K562 (cell line): ENCODE measurements at regions not wholly inside any gene's neighbourhood (a gene's known extent, or its start where the extent isn't known, plus 50 kb on each side); places are given as distances from the start of the nearest gene placed in this dataset.

Experiments
- ATAC-seq: fragments of 200-7000 bp; cut with Tn5 transposase; 3 replicates; pipeline ENCODE4 v1.9.1; 2020; ENCODE audit warnings: moderate library complexity
- BruUV-seq: library from RNA; stranded (reverse); fragments of 400-500 nt; replicated peaks from 2 replicates; lab custom pipeline; 2021; lab: Mats Ljungman, UMichigan
- CTCF ChIA-PET: fragments of 300-600 bp; formaldehyde crosslinking; extraction: SDS; loops from one replicate; lab custom pipeline; 2021; ENCODE audit warnings: low intra/inter-chr PET ratio; lab: Yijun Ruan, JAX
- POLR2A ChIA-PET: fragments of 300-600, 350-650 bp; sonication (Branson Sonifier 250); formaldehyde crosslinking; extraction: SDS; loops from one replicate; lab custom pipeline; 2021; ENCODE audit warnings: antibody characterized with exemption, inconsistent platforms; lab: Yijun Ruan, JAX
- DNase-seq, 4 experiments: peaks; one replicate each; pipeline versions ENCODE4 v3.0.0 to v3.0.0-alpha.2; 2011 to 2018; ENCODE audit warnings: low spot score in 3 of 4, mixed read lengths in 3 of 4; ENCODE audit errors: extremely low read depth in 1 of 4
- FAIRE-seq: peaks from 2 replicates; lab custom pipeline; 2011; peaks lifted over from hg19 to GRCh38; lab: Jason Lieb, UNC
- H2AFZ ChIP-seq: 2 replicates; pipeline ENCODE4 v1.6.0; 2011; ENCODE audit warnings: low read depth, low read length, control low read depth, inconsistent platforms
- H3K27ac ChIP-seq: fragments of 200-600 bp; 3 replicates; pipeline ENCODE4 v1.8.0; 2011; ENCODE audit warnings: low read depth, mild to moderate bottlenecking, control low read depth, inconsistent platforms, low read length, moderate library complexity, mixed read lengths; ENCODE audit errors: extremely low read depth
- H3K27me3 ChIP-seq, 2 experiments: fragments of 300-600 bp in 1 of 2; 2 replicates in 1 of 2; 3 replicates in 1 of 2; pipeline versions ENCODE4 v1.6.0 to v1.8.0; 2011; ENCODE audit warnings: inconsistent platforms in 2 of 2, low read length in 2 of 2, mild to moderate bottlenecking in 1 of 2, mixed read lengths in 1 of 2, moderate library complexity in 1 of 2; ENCODE audit not compliant: control insufficient read depth in 2 of 2, insufficient read depth in 2 of 2
- H3K36me3 ChIP-seq: fragments of 300-600 bp; 3 replicates; pipeline ENCODE4 v1.8.0; 2011; ENCODE audit warnings: mild to moderate bottlenecking, low read length, inconsistent platforms; ENCODE audit not compliant: control insufficient read depth, insufficient read depth
- H3K4me1 ChIP-seq, 2 experiments: fragments of 200-600 bp in 1 of 2; replicated peaks in 1 of 2; 2 replicates in 1 of 2; 3 replicates in 1 of 2; pipeline versions ENCODE4 v1.5.1 to v1.8.0; 2011; ENCODE audit warnings: inconsistent platforms in 2 of 2, low read length in 2 of 2, mild to moderate bottlenecking in 1 of 2, mixed read lengths in 1 of 2, moderate library complexity in 1 of 2; ENCODE audit not compliant: control insufficient read depth in 2 of 2, insufficient read depth in 2 of 2
- H3K4me2 ChIP-seq: 2 replicates; pipeline ENCODE4 v1.6.1; 2011; ENCODE audit warnings: low read length, control low read depth, inconsistent platforms, mixed read lengths; ENCODE audit not compliant: insufficient read depth
- H3K4me3 ChIP-seq: fragments of 200-600 bp; sonication (generic), shearing (Covaris generic); 2 replicates; pipeline ENCODE4 v1.5.1; 2016; ENCODE audit warnings: control low read depth, inconsistent platforms
- H3K79me2 ChIP-seq: fragments of 200-600 bp; 3 replicates; pipeline ENCODE4 v1.8.0; 2011; ENCODE audit warnings: low read length, inconsistent platforms; ENCODE audit not compliant: control insufficient read depth, insufficient read depth
- H3K9ac ChIP-seq, 2 experiments: 2 replicates each; pipeline versions ENCODE4 v1.6.0 to v1.6.1; 2011; ENCODE audit warnings: low read depth in 2 of 2, low read length in 2 of 2, control low read depth in 1 of 2, inconsistent platforms in 1 of 2, mild to moderate bottlenecking in 1 of 2, mixed read lengths in 1 of 2; ENCODE audit not compliant: insufficient read depth in 1 of 2
- H3K9me1 ChIP-seq: one replicate; pipeline ENCODE4 v1.6.0; 2011; ENCODE audit warnings: inconsistent platforms, mild to moderate bottlenecking, low read length, moderate library complexity; ENCODE audit not compliant: control insufficient read depth, insufficient read depth
- H3K9me3 ChIP-seq: replicated peaks from 2 replicates; pipeline ENCODE4 v1.5.1; 2011; ENCODE audit warnings: low read depth, low read length, inconsistent platforms; ENCODE audit not compliant: control insufficient read depth, insufficient read depth
- H4K20me1 ChIP-seq: replicated peaks from 2 replicates; pipeline ENCODE4 v1.6.1; 2011; ENCODE audit warnings: low read length, inconsistent platforms, mixed read lengths; ENCODE audit not compliant: control insufficient read depth, insufficient read depth
- GTF2F1 ChIP-seq: IDR thresholded peaks from 2 replicates; pipeline ENCODE4 v1.6.1; 2011; ENCODE audit warnings: low read depth, low read length, improper control_type of control experiment
- JUNB ChIP-seq: fragments of 450-650 bp; formaldehyde crosslinking; conservative IDR thresholded peaks from 2 replicates; pipeline ENCODE4 v1.4.0; 2020; ENCODE audit warnings: mild to moderate bottlenecking
- SETDB1 ChIP-seq: IDR thresholded peaks from one replicate; pipeline ENCODE4 v1.6.1; 2012; ENCODE audit warnings: low read length, control low read depth, inconsistent platforms
- SMC3 ChIP-seq: conservative IDR thresholded peaks from 2 replicates; pipeline ENCODE4 v1.6.1; 2011; ENCODE audit warnings: low read depth, low read length, improper control_type of control experiment; ENCODE audit not compliant: insufficient read depth
- SP1 ChIP-seq: sonication (generic); formaldehyde crosslinking; IDR thresholded peaks from 2 replicates; pipeline ENCODE4 v1.8.1; 2022; ENCODE audit warnings: mild to moderate bottlenecking, missing genetic modification reagents
- TBP ChIP-seq: optimal IDR thresholded peaks from 2 replicates; pipeline ENCODE3; 2011; ENCODE audit warnings: low read depth, low read length, improper control_type of control experiment
- ZC3H4 ChIP-seq: sonication (generic); formaldehyde crosslinking; IDR thresholded peaks from 2 replicates; pipeline ENCODE4 v1.9.0; 2021; ENCODE audit warnings: missing genetic modification reagents, borderline replicate concordance
- ZNF282 ChIP-seq: sonication (generic); formaldehyde crosslinking; IDR thresholded peaks from 2 replicates; pipeline ENCODE4 v1.8.1; 2023; ENCODE audit warnings: missing genetic modification reagents
- ZNF354B ChIP-seq: fragments of 250-450 bp; sonication (Bioruptor Pico); IDR thresholded peaks from 2 replicates; pipeline ENCODE4 v1.4.0; 2020
- WGBS: fragments of 100-300 bp; shearing (Covaris generic); methylation state at CpG from one replicate; pipeline ENCODE4 v1.1.6; 2016; ENCODE audit warnings: low coverage, mixed read lengths; ENCODE audit not compliant: insufficient coverage; ENCODE audit errors: missing lambda C conversion rate; 5-methylcytosine and 5-hydroxymethylcytosine counted together
- in situ Hi-C: fragments of 300-500 bp; cut with MboI; formaldehyde crosslinking; loops from 4 replicates; pipeline ENCODE4 v1.15.0; 2018; ENCODE audit warnings: inconsistent platforms, mixed read lengths
- intact Hi-C: fragments of 100-400 bp; cut with micrococcal nuclease; formaldehyde crosslinking; loops from 2 replicates; pipeline ENCODE4 v1.14.2; 2022
- TF ChIP-seq, protein P1 (sequence below): sonication (generic); IDR thresholded peaks from 2 replicates; pipeline ENCODE4 v1.6.1; 2016
- TF ChIP-seq, protein P2 (sequence below): sonication (generic); formaldehyde crosslinking; IDR thresholded peaks from 2 replicates; pipeline ENCODE4 v1.8.0; 2022; ENCODE audit warnings: mild to moderate bottlenecking, missing genetic modification reagents

DNA sequence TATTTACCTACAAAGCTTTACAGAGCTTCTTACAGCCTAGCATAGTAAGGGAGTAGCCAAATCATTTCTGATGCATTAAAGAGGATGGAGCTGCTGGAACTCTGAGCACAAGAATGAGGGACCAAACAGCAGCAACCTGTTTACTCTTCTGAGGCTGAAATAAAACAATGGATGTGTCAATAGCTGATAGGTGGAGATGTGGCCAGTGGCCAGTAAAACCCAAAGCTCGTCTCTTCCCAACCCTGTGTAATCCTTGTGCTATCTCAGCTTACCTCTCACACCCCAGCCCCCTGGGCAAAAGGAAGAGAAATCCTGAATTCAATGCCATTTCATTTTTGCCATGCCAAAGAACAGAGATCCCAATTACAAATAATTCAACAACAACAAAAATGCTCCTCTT, 446.7 kb upstream of the SMIM31 start:
- no TSS peak for BruUV-seq
- H3K27ac ChIP-seq = no peak overlapping the region
- no peaks in the 10 kb centered on the region for H4K20me1 ChIP-seq
- no peaks in the 10 kb centered on the region for H3K79me2 ChIP-seq
- TF ChIP-seq JUNB (CRISPR knock-in tag) (no peak), SETDB1 (no peak), SMC3 (no peak), SP1 (CRISPR knock-in tag) (no peak), ZC3H4 (CRISPR knock-in tag) (no peak), ZNF354B (CRISPR knock-in tag) (no peak), GTF2F1 (no peak), ZNF282 (CRISPR knock-in tag) (no peak), TBP (no peak)
- TF ChIP-seq, protein P1, sequence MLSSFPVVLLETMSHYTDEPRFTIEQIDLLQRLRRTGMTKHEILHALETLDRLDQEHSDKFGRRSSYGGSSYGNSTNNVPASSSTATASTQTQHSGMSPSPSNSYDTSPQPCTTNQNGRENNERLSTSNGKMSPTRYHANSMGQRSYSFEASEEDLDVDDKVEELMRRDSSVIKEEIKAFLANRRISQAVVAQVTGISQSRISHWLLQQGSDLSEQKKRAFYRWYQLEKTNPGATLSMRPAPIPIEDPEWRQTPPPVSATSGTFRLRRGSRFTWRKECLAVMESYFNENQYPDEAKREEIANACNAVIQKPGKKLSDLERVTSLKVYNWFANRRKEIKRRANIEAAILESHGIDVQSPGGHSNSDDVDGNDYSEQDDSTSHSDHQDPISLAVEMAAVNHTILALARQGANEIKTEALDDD = no peak
- TF ChIP-seq, protein P2, sequence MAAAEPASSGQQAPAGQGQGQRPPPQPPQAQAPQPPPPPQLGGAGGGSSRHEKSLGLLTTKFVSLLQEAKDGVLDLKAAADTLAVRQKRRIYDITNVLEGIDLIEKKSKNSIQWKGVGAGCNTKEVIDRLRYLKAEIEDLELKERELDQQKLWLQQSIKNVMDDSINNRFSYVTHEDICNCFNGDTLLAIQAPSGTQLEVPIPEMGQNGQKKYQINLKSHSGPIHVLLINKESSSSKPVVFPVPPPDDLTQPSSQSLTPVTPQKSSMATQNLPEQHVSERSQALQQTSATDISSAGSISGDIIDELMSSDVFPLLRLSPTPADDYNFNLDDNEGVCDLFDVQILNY = no peak
- CTCF ChIA-PET = no interaction called here
- WGBS = 0% methylated on average over 1 of the region's 1 CpG
- intact Hi-C loops = no loop called here
- POLR2A ChIA-PET = no interaction called here
- no peak for FAIRE-seq
- 0 out of 2 replicates have a peak, but pooled peaks cover 1% of the 10 kb centered on the region for H3K9me3 ChIP-seq
- DNase-seq = no peak
- no peak for ATAC-seq
- H2AFZ ChIP-seq = no peak overlapping the region
- H3K36me3 ChIP-seq = no peaks in the 10 kb centered on the region
- no peaks in the 10 kb centered on the region for H3K27me3 ChIP-seq
- H3K4me2 ChIP-seq = no peak overlapping the region
- no peak overlapping the region for H3K4me3 ChIP-seq
- no peaks in the 10 kb centered on the region for H3K9me1 ChIP-seq
- in situ Hi-C loops = no loop called here
- H3K9ac ChIP-seq = no peak overlapping the region
- H3K4me1 ChIP-seq = no peaks in the 10 kb centered on the region
